Tibial nerve (tissue), 3 donors: ENCODE measurements at regions not wholly inside any gene's neighbourhood (a gene's known extent, or its start where the extent isn't known, plus 50 kb on each side); places are given as distances from the start of the nearest gene placed in this dataset.

Experiments
- CTCF ChIP-seq, 5 experiments: fragments of 200-600 bp in 3 of 5; fragments of 450-650 bp in 2 of 5; sonication (generic) in 3 of 5; IDR thresholded peaks; one replicate each; pipeline ENCODE4 v1.5.1; 2016 to 2019; ENCODE audit warnings: antibody characterized with exemption in 5 of 5, mild to moderate bottlenecking in 3 of 5, moderate library complexity in 2 of 5
- POLR2A ChIP-seq, 2 donors: fragments of 450-650 bp; IDR thresholded peaks; one replicate each; pipeline ENCODE4 v1.6.1; 2017; ENCODE audit warnings: antibody characterized with exemption in 2 of 2, mild to moderate bottlenecking in 2 of 2, moderate library complexity in 2 of 2

GRCh38 chr4:130068072-130068471 is 972.1 kb downstream of the C4orf33 start:
- TF ChIP-seq CTCF (IDR thresholded peaks at IDR 0.05), result no peak
- no peak for TF ChIP-seq POLR2A (IDR thresholded peaks at IDR 0.05)
